ENCODE measurements at regions not wholly inside any gene's neighbourhood (a gene's known extent, or its start where the extent isn't known, plus 50 kb on each side); places are given as distances from the start of the nearest gene placed in this dataset.

DNA sequence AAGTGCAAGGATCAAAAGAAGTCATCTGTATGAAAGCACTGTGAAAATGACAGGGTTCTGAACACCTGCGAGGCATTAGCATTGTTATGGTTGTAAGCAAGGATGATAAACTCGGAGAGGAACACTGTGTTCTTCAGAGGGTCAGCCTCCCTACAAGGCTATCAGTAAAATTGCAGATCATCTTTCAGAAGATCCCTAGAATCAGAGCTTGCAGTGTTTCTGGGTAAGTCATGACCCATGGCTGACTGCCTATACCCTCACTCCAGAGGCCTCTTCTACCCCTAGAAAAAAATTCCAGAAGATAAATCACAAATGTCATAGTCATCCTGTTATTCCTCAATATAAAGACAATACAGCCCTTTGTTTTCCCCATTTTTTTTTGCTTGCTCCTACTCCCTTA lies 292.6 kb downstream of the DMAC1 start:
- TF ChIP-seq POLR2A (IDR thresholded peaks at IDR 0.05) = no peak
- TF ChIP-seq, protein P1, sequence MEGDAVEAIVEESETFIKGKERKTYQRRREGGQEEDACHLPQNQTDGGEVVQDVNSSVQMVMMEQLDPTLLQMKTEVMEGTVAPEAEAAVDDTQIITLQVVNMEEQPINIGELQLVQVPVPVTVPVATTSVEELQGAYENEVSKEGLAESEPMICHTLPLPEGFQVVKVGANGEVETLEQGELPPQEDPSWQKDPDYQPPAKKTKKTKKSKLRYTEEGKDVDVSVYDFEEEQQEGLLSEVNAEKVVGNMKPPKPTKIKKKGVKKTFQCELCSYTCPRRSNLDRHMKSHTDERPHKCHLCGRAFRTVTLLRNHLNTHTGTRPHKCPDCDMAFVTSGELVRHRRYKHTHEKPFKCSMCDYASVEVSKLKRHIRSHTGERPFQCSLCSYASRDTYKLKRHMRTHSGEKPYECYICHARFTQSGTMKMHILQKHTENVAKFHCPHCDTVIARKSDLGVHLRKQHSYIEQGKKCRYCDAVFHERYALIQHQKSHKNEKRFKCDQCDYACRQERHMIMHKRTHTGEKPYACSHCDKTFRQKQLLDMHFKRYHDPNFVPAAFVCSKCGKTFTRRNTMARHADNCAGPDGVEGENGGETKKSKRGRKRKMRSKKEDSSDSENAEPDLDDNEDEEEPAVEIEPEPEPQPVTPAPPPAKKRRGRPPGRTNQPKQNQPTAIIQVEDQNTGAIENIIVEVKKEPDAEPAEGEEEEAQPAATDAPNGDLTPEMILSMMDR (IDR thresholded peaks at IDR 0.05) = no peak
- no peak for TF ChIP-seq POLR2AphosphoS5 (IDR thresholded peaks at IDR 0.05)
